ENCODE measurements at regions not wholly inside any gene's neighbourhood (a gene's known extent, or its start where the extent isn't known, plus 50 kb on each side); places are given as distances from the start of the nearest gene placed in this dataset.

DNA sequence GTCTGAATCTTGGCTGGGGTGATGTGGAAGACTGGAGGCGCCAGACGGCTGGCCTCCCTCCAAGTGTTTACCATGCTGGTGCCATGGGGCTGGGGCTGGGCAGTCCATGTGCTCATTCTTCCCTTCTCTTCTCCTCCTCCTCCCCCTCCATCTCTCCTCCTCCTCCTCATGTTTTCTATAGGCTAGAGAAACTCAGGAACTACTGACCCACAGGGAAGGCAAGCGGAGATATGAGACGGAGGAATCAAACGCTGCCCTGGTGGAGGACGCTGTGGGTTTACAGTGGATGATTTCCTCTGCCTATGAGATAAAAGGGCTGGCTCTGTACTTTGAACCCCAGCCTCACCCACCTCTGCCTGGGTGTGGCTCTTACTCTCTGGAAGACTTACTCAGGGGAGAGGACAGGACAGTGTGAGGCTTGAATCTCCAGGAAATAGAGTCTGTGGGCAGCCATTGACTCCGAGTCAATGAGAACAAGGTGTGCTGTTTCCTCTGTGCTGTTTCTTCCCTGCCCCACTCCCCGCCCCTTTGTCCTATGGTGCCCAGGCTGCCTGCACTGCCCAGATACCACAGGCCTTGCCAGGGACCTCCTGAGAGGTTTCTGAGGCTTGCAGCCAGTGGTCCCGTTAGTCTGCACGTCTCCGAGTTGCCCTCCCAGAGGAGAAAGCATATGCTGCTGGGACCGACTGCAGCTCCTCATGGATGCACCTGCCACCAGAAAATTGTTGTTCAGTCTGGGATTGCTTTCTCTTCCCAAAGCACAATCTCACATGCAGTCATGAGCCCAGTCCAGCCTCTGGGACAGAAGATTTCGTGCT, 132.6 kb upstream of the ARHGAP5 start:
- DNase-seq: no peak
- H3K27ac Mint-ChIP-seq: no peak overlapping the region
- H3K36me3 Mint-ChIP-seq (ENCODE audit: low read depth): no peaks in the 10 kb centered on the region
- no peak overlapping the region for H3K4me3 Mint-ChIP-seq
- H3K27me3 Mint-ChIP-seq (ENCODE audit: low read depth, poor library complexity): peaks cover 7% of the 10 kb centered on the region
- H3K4me1 Mint-ChIP-seq: peaks cover 24% of the 10 kb centered on the region
- no peak for TF ChIP-seq CTCF (IDR thresholded peaks at IDR 0.05)
- H3K9me3 Mint-ChIP-seq: no peaks in the 10 kb centered on the region

DNA sequence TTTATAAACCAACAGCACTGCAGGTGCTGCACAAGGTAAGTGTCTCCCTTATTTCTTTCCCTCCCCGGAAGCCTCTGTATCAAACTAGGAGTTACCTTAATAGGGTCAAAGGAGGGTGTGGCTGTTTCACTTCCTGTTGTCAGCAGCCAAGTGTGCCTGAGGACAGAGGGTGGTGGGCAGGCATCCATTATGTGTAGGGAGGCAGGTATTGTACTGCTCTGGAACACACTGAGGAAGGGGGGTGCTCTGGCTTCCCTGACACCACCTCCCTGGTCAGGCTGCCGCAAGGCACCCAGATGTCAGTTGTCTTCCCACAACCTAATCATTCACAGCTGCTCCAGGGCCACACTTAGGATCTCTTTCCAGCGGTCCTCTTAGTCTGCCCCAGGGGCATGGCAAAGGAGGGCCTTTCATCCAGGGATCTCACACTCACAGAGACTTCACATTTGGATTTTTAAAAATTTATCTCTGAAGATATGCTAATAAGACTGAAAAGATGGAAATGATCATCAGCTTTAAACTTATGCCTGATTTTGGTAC, 132.0 kb upstream of the ARHGAP5 start:
- no peak for TF ChIP-seq CTCF (IDR thresholded peaks at IDR 0.05)
- DNase-seq: no peak
- Mint-ChIP-seq H3K9me3 (no peaks in the 10 kb centered on the region), H3K27me3 (ENCODE audit: low read depth, poor library complexity) (peaks cover 7% of the 10 kb centered on the region), H3K27ac (no peak overlapping the region), H3K36me3 (ENCODE audit: low read depth) (no peaks in the 10 kb centered on the region), H3K4me3 (no peak overlapping the region), H3K4me1 (peaks cover 31% of the 10 kb centered on the region)

- H3K4me1 Mint-ChIP-seq: peaks cover 36% of the 10 kb centered on the region
- H3K9me3 Mint-ChIP-seq: no peaks in the 10 kb centered on the region
- no peak overlapping the region for H3K27ac Mint-ChIP-seq
- TF ChIP-seq CTCF (IDR thresholded peaks at IDR 0.05): no peak
- peaks cover 7% of the 10 kb centered on the region for H3K27me3 Mint-ChIP-seq (ENCODE audit: low read depth, poor library complexity)
- H3K36me3 Mint-ChIP-seq (ENCODE audit: low read depth): no peaks in the 10 kb centered on the region
- no peak overlapping the region for H3K4me3 Mint-ChIP-seq
- DNase-seq: no peak
These were observed 131.4 kb upstream of the ARHGAP5 start for GRCh38 chr14:31945701-31946100.

- H3K36me3 Mint-ChIP-seq (ENCODE audit: low read depth): no peaks in the 10 kb centered on the region
- no peak overlapping the region for H3K27ac Mint-ChIP-seq
- peaks cover 7% of the 10 kb centered on the region for H3K27me3 Mint-ChIP-seq (ENCODE audit: low read depth, poor library complexity)
- H3K9me3 Mint-ChIP-seq: no peaks in the 10 kb centered on the region
- DNase-seq: no peak
- no peak for TF ChIP-seq CTCF (IDR thresholded peaks at IDR 0.05)
- H3K4me1 Mint-ChIP-seq: peaks cover 50% of the 10 kb centered on the region
- no peak overlapping the region for H3K4me3 Mint-ChIP-seq
These were observed 130.0 kb upstream of the ARHGAP5 start for GRCh38 chr14:31947076-31947475.

GRCh38 chr14:31947680-31948595, 129.2 kb upstream of the ARHGAP5 start:
- Mint-ChIP-seq H3K4me1 (peaks cover 52% of the 10 kb centered on the region), H3K27me3 (ENCODE audit: low read depth, poor library complexity) (peaks cover 7% of the 10 kb centered on the region), H3K27ac (peak overlapping the region; percentile 5), H3K4me3 (no peak overlapping the region), H3K9me3 (no peaks in the 10 kb centered on the region), H3K36me3 (ENCODE audit: low read depth) (no peaks in the 10 kb centered on the region)
- no peak for TF ChIP-seq CTCF (IDR thresholded peaks at IDR 0.05)
- DNase-seq: no peak

Measured in nephron progenitor cell (in vitro differentiated cells).